UCSD-AML1 (cell line): ENCODE measurements at regions not wholly inside any gene's neighbourhood (a gene's known extent, or its start where the extent isn't known, plus 50 kb on each side); places are given as distances from the start of the nearest gene placed in this dataset.
"Not testable (repeated sequence)": the region's sequence is repeated elsewhere in the genome, so short reads cannot be mapped to it uniquely, and the experiment has no call there.

Source experiments
- DNase-seq: peaks from one replicate; lab custom pipeline; 2025; ENCODE audit not compliant: unreplicated experiment; lab: John Stamatoyannopoulos, UW

GRCh38 chr9:107792596-107792995 is 303.0 kb upstream of the KLF4 start:
- DNase-seq: no peak

- DNase-seq: no peak
Measured at GRCh38 chr9:107792006-107792405, 302.4 kb upstream of the KLF4 start.

- no peak for DNase-seq
Measured at GRCh38 chr9:107789001-107789700, 299.6 kb upstream of the KLF4 start.

- no peak for DNase-seq
Measured at GRCh38 chr9:107786561-107786960, 297.0 kb upstream of the KLF4 start.

DNA sequence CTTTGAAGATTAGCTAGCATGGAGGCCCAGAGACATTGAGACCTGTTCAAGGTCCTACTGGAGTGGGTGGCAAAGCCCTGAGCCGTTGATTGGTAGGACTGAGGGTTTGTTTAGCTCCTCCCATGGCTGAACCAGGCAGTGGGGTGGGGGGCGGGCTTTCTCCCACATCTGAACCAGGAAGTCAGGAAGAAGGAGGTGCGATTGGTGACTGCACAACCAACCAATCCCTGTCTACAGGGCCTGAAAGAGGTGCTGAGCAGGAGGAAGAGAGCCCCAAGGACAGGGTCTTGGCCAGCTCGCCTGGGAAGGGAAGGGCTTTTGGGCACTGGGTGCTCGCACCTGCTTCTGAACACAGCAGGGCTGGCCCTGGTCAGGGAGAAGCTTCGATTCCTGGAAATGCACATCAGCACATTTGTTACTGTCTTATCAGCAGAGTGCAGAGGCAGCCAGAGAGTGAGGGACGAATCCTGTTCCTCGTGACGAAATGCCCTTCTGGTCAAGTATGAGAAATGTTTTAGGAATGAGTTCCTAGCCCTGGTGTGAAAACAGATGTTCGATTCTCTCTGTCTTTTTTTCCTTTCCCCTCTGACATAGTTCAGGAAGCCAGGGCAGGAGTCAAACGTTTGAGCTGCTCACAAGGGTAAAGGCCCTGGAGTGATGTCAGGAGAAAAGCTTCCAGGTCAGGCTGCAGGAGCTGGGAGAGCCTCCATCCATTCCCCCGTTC is 294.8 kb upstream of the KLF4 start:
- peak; percentile 16 for DNase-seq

- DNase-seq: no peak
Measured at GRCh38 chr9:107782789-107783188, 293.2 kb upstream of the KLF4 start.

DNA sequence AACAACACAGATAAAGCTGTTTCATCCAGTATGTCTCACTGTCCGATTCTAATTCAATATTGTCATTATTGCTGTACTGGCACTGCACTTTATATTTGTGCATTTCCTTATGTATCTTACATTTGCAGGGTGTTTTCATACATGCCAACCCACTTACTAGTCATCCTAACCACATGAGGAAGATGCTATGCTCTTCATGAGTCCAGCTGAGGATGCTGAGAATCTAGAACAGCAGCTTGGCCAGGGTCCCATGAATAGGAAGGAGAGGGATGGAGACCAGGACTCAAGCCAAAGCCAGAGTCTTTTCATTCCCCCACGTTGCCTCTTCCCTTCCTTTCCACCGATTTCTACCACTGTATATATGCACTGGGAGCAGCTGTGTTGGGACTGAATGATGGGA is 292.8 kb upstream of the KLF4 start:
- DNase-seq: no peak

DNA sequence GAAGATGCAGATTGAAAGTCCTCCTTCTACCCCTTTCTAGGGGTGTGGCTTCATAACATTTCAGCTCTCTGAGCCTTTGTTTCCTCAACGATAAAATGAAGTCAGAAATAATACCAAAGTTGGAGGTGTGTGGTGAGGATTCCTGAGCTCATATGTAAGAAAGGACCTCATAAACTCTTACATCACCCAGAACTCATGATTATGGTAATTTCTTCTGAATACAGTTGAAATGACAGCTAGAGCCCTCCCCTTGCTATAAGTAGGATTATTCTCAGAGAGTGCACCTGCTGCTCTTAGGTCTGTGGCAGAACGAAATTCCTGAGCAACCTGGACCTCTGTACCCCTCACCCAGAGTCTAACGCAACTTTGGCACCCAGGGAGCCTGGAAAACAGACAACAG is 291.4 kb upstream of the KLF4 start:
- DNase-seq: no peak

DNA sequence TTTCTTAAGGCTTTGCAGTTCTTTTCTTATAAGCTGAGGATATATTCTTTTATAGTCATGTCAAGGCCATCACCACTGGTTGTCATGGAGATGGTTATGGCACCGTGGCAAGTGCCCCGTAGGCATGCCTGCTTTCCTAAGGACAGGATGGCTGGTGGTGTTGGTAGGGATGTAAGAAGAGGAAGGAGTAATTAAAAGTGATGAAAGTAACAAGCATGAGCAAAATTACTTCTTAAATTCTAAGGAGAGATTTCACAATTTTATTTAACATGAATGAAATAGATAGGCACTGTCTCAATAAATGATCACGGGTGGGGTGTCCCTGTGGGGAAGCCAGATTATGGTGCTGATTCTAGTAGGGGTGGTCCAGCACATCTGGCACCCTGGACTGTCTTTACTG is 290.2 kb upstream of the KLF4 start:
- DNase-seq: no peak

DNA sequence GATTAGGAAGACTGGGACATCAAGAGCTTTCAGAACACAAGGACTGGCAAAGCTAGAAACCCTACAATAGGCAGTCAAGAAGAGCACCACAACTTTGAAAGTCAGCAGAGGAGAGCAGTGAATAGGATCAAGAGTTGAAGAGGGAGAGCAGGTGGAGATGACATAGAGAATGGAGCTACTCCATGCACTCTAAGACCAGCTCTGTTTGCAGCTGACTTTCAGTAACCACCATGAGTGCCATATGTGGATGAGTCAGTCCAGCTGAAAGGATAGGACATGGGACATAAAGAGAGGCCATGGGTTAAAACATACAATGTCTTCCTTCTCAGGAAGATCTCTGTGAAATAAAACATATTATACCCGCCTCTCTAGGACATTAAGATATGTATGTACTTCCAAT is 289.1 kb upstream of the KLF4 start:
- no peak for DNase-seq

DNA sequence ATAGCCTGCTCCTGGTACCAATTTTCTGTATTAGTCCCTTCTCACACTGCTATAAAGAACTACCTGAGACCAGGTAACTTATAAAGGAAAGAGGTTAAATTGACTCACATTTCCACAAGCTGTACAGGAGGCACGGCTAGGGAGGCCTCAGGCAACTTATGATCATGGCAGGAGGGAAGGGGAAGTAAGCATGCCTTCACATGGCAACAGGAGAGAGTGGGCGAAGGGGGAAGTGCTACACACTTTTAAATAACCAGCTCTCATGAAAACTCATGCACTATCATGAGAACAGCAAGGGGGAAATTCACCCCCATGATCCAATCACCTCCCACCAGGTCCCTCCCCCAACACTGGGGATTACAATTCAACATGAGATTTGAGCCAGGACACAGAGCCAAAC is 284.5 kb upstream of the KLF4 start:
- not testable (repeated sequence) for DNase-seq

- no peak for DNase-seq
Measured at GRCh38 chr9:107772988-107773387, 283.4 kb upstream of the KLF4 start.

GRCh38 chr9:107770716-107771115 is 281.1 kb upstream of the KLF4 start:
- no peak for DNase-seq

- DNase-seq: no peak
Measured at GRCh38 chr9:107768224-107768623, 278.7 kb upstream of the KLF4 start.

DNA sequence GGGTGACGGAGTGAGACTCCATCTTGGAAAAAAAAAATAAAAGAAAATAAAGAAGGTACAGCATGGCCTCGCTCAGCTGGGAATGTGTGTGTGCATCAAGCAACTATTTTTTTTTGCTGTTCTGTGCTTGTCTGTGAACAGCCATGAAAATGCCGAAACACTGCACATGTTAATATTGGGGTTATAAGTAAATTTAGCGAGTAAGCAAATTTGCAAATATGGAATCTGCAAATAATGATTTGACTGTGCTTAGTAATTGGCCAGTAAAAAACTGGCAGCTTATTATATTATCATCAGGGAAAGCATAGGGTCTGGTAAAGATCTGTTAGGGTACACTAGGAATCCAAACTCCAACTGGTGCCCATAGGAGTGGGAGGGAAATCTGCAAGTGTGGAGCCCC is 278.1 kb upstream of the KLF4 start:
- no peak for DNase-seq

DNA sequence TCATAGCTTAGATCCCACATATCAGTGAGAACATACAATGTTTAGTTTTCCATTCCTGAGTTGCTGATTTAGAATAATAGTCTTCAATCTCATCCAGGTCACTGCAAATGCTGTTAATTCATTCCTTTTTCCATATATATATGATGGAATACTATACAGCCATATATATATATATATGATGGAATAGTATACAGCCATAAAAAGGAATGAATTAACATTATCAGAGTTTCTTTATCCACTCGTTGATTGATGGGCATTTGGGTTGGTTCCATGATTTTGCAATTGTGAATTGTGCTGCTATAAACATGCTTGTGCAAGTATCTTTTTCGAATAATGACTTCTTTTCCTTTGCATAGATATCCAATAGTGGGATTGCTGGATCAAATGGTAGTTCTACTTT is 273.9 kb upstream of the KLF4 start:
- not testable (repeated sequence) for DNase-seq

DNA sequence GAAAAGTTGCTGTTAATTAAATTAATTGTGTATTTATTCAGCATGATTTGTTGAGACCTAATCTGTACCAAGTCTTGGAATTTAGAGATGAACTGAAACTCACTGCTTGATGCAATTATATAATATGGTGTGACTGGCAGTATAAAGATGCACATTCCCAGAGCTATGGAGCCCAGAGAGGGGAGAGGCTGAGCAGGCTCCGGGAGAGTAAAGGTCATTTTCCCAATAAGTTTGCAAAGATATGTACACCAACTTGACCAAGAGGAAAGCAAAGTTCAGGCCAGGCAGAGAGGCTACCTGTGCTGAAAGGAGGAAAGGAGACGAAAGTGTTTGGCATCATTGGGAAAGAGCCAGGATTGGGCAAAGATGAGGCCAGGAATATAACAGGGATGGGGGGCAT is 271.7 kb upstream of the KLF4 start:
- DNase-seq: no peak

- peak; percentile 68 for DNase-seq
Measured at GRCh38 chr9:107760469-107761242, 271.1 kb upstream of the KLF4 start.

DNA sequence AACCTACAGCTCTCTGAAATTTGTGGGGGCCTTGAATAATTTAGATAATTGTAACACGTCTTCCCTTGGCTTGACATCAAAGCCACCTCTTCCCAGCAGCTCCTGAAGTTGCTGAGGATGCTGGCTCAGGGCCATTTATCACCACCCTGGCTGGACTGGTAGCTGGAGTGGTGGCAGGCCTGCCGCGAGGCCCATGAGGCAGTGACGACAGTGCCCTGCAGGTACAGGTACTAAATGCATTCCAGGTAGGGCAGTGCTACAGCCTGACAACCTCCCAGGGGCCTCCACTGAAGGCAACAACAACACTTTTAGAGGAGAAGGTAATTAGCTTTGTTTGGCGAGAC is 270.2 kb upstream of the KLF4 start:
- no peak for DNase-seq

- DNase-seq: no peak
Measured at GRCh38 chr9:107759009-107759822, 269.6 kb upstream of the KLF4 start.

- no peak for DNase-seq
Measured at GRCh38 chr9:107756091-107756490, 266.5 kb upstream of the KLF4 start.
